Kidney (tissue), 13 donors: ENCODE measurements at regions not wholly inside any gene's neighbourhood (a gene's known extent, or its start where the extent isn't known, plus 50 kb on each side); places are given as distances from the start of the nearest gene placed in this dataset.

Experiments used
- DNase-seq, 5 donors: peaks; one replicate each; pipeline ENCODE4 v3.0.0-alpha.2; 2013 to 2020
- FAIRE-seq: peaks from 2 replicates; lab custom pipeline; 2012; peaks lifted over from hg19 to GRCh38; lab: Jason Lieb, UNC
- H3K27ac ChIP-seq, 2 donors: one replicate each; pipeline ENCODE4 v1.7.0; 2013; ENCODE audit warnings: low read depth in 2 of 2, low read length in 2 of 2, inconsistent platforms in 1 of 2
- H3K27me3 ChIP-seq: one replicate; pipeline ENCODE4 v1.7.1; 2013; ENCODE audit warnings: low read length, inconsistent platforms; ENCODE audit not compliant: control insufficient read depth, insufficient read depth
- H3K36me3 ChIP-seq, 3 donors: one replicate each; pipeline versions ENCODE4 v1.7.0 to v1.7.1; 2013; ENCODE audit warnings: low read length in 3 of 3, control low read depth in 1 of 3, inconsistent platforms in 1 of 3; ENCODE audit not compliant: insufficient read depth in 3 of 3, control insufficient read depth in 2 of 3
- H3K4me1 ChIP-seq, 3 donors: one replicate each; pipeline versions ENCODE4 v1.7.0 to v1.7.1; 2013; ENCODE audit warnings: low read length in 3 of 3, inconsistent platforms in 1 of 3, low read depth in 1 of 3; ENCODE audit not compliant: control insufficient read depth in 2 of 3, insufficient read depth in 2 of 3
- H3K4me3 ChIP-seq, 3 donors: one replicate each; pipeline versions ENCODE4 v1.7.0 to v1.8.1; 2013; ENCODE audit warnings: low read length in 3 of 3, control low read depth in 1 of 3, inconsistent platforms in 1 of 3
- H3K9ac ChIP-seq, 3 donors: one replicate each; pipeline versions ENCODE4 v1.7.0 to v1.7.1; 2013; ENCODE audit warnings: low read length in 3 of 3, control low read depth in 1 of 3, inconsistent platforms in 1 of 3
- H3K9me3 ChIP-seq, 3 donors: one replicate each; pipeline versions ENCODE4 v1.7.0 to v1.7.1; 2013; ENCODE audit warnings: low read length in 3 of 3, control low read depth in 1 of 3, inconsistent platforms in 1 of 3; ENCODE audit not compliant: control insufficient read depth in 2 of 3, insufficient read depth in 1 of 3
- intact Hi-C: fragments of 100-400 bp; cut with DNase I; formaldehyde crosslinking; loops from one replicate; pipeline ENCODE4 v1.11.1; 2022
- TF ChIP-seq, protein P1 (sequence below): IDR thresholded peaks from 3 replicates; pipeline ENCODE4 v1.5.1; 2012; ENCODE audit warnings: mild to moderate bottlenecking, moderate library complexity, borderline replicate concordance; ENCODE audit not compliant: insufficient read depth; ENCODE audit errors: extremely low read depth
- donor health status: control.
- donor health status: control.
- donor health status: control.
- donor health status: control.
- donor health status: control.
- donor health status: DM: yes; HTN: yes; CAD: no.
- donor health status: Normal renal cell carcinoma (clear cell type).

DNA sequence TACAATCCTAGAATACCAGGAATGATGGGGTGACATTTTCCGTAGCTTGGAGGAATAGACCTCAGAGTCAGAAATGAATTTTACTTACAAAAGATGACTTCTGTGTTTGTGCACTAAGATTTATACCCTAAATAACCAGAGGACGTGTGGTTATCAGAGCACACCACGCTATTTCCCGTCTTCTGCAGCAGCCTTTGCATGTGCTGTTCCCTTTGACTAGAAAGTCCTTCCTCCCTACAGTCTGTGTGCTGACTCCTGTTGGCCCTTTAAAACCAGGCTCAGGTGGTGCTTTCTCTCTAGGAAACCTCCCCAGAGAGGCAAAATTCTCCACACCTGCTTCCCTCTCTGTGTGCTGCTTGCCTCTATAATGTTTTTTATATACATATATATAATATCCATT lies 73.3 kb upstream of the SMNDC1 start:
- TF ChIP-seq, protein P1, sequence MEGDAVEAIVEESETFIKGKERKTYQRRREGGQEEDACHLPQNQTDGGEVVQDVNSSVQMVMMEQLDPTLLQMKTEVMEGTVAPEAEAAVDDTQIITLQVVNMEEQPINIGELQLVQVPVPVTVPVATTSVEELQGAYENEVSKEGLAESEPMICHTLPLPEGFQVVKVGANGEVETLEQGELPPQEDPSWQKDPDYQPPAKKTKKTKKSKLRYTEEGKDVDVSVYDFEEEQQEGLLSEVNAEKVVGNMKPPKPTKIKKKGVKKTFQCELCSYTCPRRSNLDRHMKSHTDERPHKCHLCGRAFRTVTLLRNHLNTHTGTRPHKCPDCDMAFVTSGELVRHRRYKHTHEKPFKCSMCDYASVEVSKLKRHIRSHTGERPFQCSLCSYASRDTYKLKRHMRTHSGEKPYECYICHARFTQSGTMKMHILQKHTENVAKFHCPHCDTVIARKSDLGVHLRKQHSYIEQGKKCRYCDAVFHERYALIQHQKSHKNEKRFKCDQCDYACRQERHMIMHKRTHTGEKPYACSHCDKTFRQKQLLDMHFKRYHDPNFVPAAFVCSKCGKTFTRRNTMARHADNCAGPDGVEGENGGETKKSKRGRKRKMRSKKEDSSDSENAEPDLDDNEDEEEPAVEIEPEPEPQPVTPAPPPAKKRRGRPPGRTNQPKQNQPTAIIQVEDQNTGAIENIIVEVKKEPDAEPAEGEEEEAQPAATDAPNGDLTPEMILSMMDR: no peak
- H3K9ac ChIP-seq: no peak overlapping the region

DNA sequence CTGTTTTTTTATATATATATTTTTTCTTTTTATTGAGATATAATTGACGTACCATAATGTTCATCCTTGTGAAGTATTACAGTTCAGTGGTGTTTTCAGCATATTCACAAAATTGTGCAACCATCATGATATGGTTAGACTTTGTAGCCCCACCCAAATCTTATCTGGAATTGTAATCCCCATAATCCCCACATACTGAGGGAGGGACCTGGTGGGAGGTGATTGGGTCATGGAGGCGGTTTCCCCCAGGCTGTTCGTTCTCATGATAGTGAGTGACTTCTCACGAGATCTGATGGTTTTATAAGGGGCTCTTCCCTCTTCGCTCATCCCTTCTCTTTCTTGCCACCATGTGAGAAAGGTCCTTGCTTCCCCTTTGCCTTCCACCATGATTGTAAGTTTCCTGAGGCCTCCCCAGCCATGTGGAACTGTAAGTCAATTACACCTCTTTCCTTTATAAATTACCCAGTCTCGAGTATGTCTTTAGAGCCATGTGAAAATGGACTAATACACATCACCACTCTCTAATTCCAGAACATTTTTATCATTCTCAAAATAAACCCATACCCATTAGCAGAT lies 73.9 kb upstream of the SMNDC1 start:
- FAIRE-seq: no peak
- Histone ChIP-seq H3K27ac (no peak overlapping the region), H3K4me3 (no peak overlapping the region)

More for the DNA sequence above, 73.3 kb upstream of the SMNDC1 start:
- Histone ChIP-seq H3K4me1 (peaks cover 0 to 2% (median 0%) of the 10 kb centered on the region in 3 donors), H3K27me3 (no peaks in the 10 kb centered on the region), H3K36me3 (no peaks in the 10 kb centered on the region), H3K9me3 (no peaks in the 10 kb centered on the region), H3K27ac (no peak overlapping the region), H3K4me3 (no peak overlapping the region)
- FAIRE-seq: no peak
- intact Hi-C loops: no loop called here
- DNase-seq: no peak

DNA sequence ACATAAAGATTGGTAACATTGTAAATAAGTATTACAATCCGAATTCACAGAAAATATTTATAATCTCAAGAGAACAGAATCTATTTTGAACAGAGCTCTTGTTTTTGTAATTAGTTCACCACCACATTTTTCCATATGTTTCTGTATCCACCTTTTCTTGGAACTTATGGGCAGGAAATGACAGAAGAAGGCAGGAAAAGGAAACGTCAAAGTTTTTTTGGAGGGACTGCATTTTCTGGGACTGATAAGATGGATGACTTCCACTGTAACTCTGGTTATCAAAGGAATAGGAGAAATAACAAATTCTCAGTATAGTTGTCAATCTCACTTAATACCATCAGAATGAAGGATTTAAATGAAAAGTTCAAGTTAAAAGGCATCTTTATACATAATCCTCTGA lies 75.1 kb upstream of the SMNDC1 start:
- TF ChIP-seq, protein P1: no peak
- H3K36me3 ChIP-seq: no peaks in the 10 kb centered on the region
- H3K9ac ChIP-seq: no peak overlapping the region
- no peak for FAIRE-seq
- no peak for DNase-seq
- H3K27me3 ChIP-seq: no peaks in the 10 kb centered on the region
- intact Hi-C loops: no loop called here
- peaks cover 0 to 2% (median 0%) of the 10 kb centered on the region in 3 donors for H3K4me1 ChIP-seq
- no peaks in the 10 kb centered on the region for H3K9me3 ChIP-seq
- no peak overlapping the region for H3K27ac ChIP-seq
- no peak overlapping the region for H3K4me3 ChIP-seq

More for the DNA sequence above, 73.9 kb upstream of the SMNDC1 start:
- TF ChIP-seq, protein P1: no peak
- intact Hi-C loops: no loop called here
- no peaks in the 10 kb centered on the region for H3K27me3 ChIP-seq
- no peak for DNase-seq
- H3K9me3 ChIP-seq: no peaks in the 10 kb centered on the region
- H3K4me1 ChIP-seq: peaks cover 0 to 2% (median 0%) of the 10 kb centered on the region in 3 donors
- no peak overlapping the region for H3K9ac ChIP-seq
- H3K36me3 ChIP-seq: no peaks in the 10 kb centered on the region

- Histone ChIP-seq H3K27me3 (no peaks in the 10 kb centered on the region), H3K36me3 (no peaks in the 10 kb centered on the region), H3K4me1 (peaks cover 0 to 2% (median 0%) of the 10 kb centered on the region in 3 donors), H3K9ac (no peak overlapping the region), H3K9me3 (no peaks in the 10 kb centered on the region), H3K27ac (no peak overlapping the region), H3K4me3 (no peak overlapping the region)
- DNase-seq (no peak), FAIRE-seq (peak; percentile 72)
- intact Hi-C loops: no loop called here
- TF ChIP-seq, protein P1: no peak
Measured at GRCh38 chr10:110380293-110380692, 75.6 kb upstream of the SMNDC1 start.
